Ovary (tissue), 7 donors: ENCODE measurements at regions not wholly inside any gene's neighbourhood (a gene's known extent, or its start where the extent isn't known, plus 50 kb on each side); places are given as distances from the start of the nearest gene placed in this dataset.
A peak's percentile ranks its signal among the peaks of the same experiment; 100 is the strongest.
"Not testable (repeated sequence)": the region's sequence is repeated elsewhere in the genome, so short reads cannot be mapped to it uniquely, and the experiment has no call there.

ENCODE experiments used
- DNase-seq, 5 donors: peaks; one replicate each; pipeline ENCODE4 v3.0.0-alpha.2; 2019 to 2020
- H3K27ac ChIP-seq, 2 donors: fragments of 200-600 bp; one replicate each; pipeline versions ENCODE4 v1.5.1 to v1.8.0; 2019 to 2022
- H3K27me3 ChIP-seq: fragments of 200-600 bp; one replicate; pipeline ENCODE4 v1.8.0; 2022
- H3K36me3 ChIP-seq: fragments of 200-600 bp; sonication (generic); one replicate; pipeline ENCODE4 v1.5.1; 2019
- H3K4me1 ChIP-seq: one replicate; pipeline ENCODE4 v1.8.1; 2013; ENCODE audit warnings: mild to moderate bottlenecking, moderate library complexity; ENCODE audit not compliant: insufficient read depth
- H3K4me3 ChIP-seq: fragments of 200-600 bp; sonication (generic); one replicate; pipeline ENCODE4 v1.5.1; 2017
- H3K9me3 ChIP-seq, 2 donors: fragments of 200-600 bp in 1 of 2; sonication (generic) in 1 of 2; one replicate each; pipeline versions ENCODE4 v1.5.1 to v1.8.1; 2013 to 2019; ENCODE audit warnings: mild to moderate bottlenecking in 1 of 2, moderate library complexity in 1 of 2
- CTCF ChIP-seq, 3 donors: fragments of 450-650 bp in 2 of 3; fragments of 200-600 bp in 1 of 3; IDR thresholded peaks; one replicate each; pipeline versions ENCODE4 v1.5.1 to v1.8.0; 2016 to 2022; ENCODE audit warnings: antibody characterized with exemption in 3 of 3, mild to moderate bottlenecking in 1 of 3
- EP300 ChIP-seq: sonication (generic); formaldehyde crosslinking; IDR thresholded peaks from one replicate; pipeline ENCODE4 v1.6.1; 2017; ENCODE audit warnings: antibody characterized with exemption
- POLR2A ChIP-seq: fragments of 450-650 bp; IDR thresholded peaks from one replicate; pipeline ENCODE4 v1.6.1; 2017; ENCODE audit warnings: antibody characterized with exemption, mild to moderate bottlenecking, moderate library complexity
- WGBS, 3 donors: extraction: QIAGEN DNeasy Blood & Tissue Kit in 1 of 3; methylation state at CpG; one replicate each; pipeline versions ENCODE4 v1.1.5 to v1.1.7; 2013 to 2017; 5-methylcytosine and 5-hydroxymethylcytosine counted together
- intact Hi-C, 4 donors: fragments of 100-400 bp; cut with DNase I; formaldehyde crosslinking; loops; one replicate each; pipeline versions ENCODE4 v1.11.0 to v1.15.1; 2022 to 2023
- donor health status: DM: no; HTN: no; CAD: no; lungs with moderate emphysema.
- donor health status: DM: no; HTN: no; CAD: no.
- donor health status: Bipolar disorder and iron deficiency.
- donor health status: DM: no; HTN: no; CAD: no.
- donor health status: DM: yes; HTN: yes; CAD: no.

GRCh38 chr14:104230946-104231345 is 92.6 kb downstream of the KIF26A start:
- intact Hi-C loops, result no loop called here
- no peaks in the 10 kb centered on the region for H3K36me3 ChIP-seq
- H3K4me3 ChIP-seq, result no peak overlapping the region
- TF ChIP-seq CTCF (IDR thresholded peaks at IDR 0.05) (no peak), POLR2A (no peak), EP300 (no peak)
- H3K27me3 ChIP-seq, result no peaks in the 10 kb centered on the region
- no peak overlapping the region for H3K27ac ChIP-seq
- no peak for DNase-seq
- H3K9me3 ChIP-seq, result no peaks in the 10 kb centered on the region
- H3K4me1 ChIP-seq, result no peaks in the 10 kb centered on the region
- WGBS, 3 donors, result 94 to 99% (median 97%) methylated on average over 4 of the region's 4 CpGs

- Histone ChIP-seq H3K27me3 (no peaks in the 10 kb centered on the region), H3K36me3 (no peaks in the 10 kb centered on the region), H3K9me3 (no peaks in the 10 kb centered on the region), H3K4me1 (no peaks in the 10 kb centered on the region), H3K27ac (no peak overlapping the region), H3K4me3 (no peak overlapping the region)
- WGBS, 3 donors, result 60 to 74% (median 73%) methylated on average over 4 of the region's 4 CpGs
- no peak for TF ChIP-seq EP300
- TF ChIP-seq CTCF (IDR thresholded peaks at IDR 0.05), result no peak
- no peak for TF ChIP-seq POLR2A
- intact Hi-C loops, result no loop called here
- DNase-seq, result no peak
These were observed 93.7 kb downstream of the KIF26A start for GRCh38 chr14:104232070-104232484.

- DNase-seq, result peak in 1 of 5 donors; percentile 5
- not testable (repeated sequence) for H3K9me3 ChIP-seq
These were observed 95.8 kb downstream of the KIF26A start for GRCh38 chr14:104234007-104234786.

GRCh38 chr14:104235686-104236085 is 97.3 kb downstream of the KIF26A start:
- TF ChIP-seq CTCF (IDR thresholded peaks at IDR 0.05) (no peak), EP300 (no peak), POLR2A (no peak)
- WGBS, 3 donors, result 77 to 92% (median 89%) methylated on average over 2 of the region's 2 CpGs
- Histone ChIP-seq H3K4me1 (no peaks in the 10 kb centered on the region), H3K4me3 (no peak overlapping the region), H3K27me3 (no peaks in the 10 kb centered on the region), H3K9me3 (no peaks in the 10 kb centered on the region), H3K36me3 (no peaks in the 10 kb centered on the region), H3K27ac (no peak overlapping the region)
- intact Hi-C loops, result no loop called here
- peak in 3 of 5 donors; percentile 3 to 7 (median 4) for DNase-seq

More at GRCh38 chr14:104234007-104234786, 95.8 kb downstream of the KIF26A start:
- H3K27ac ChIP-seq, H3K4me1 ChIP-seq, H3K36me3 ChIP-seq, H3K27me3 ChIP-seq, intact Hi-C loops, H3K4me3 ChIP-seq: not testable (repeated sequence)
- 95 to 98% (median 96%) methylated on average over 3 of the region's 3 CpGs for WGBS, 3 donors

- no peaks in the 10 kb centered on the region for H3K27me3 ChIP-seq
- peak in 2 of 5 donors; percentile 12 to 13 for DNase-seq
- 82 to 88% (median 85%) methylated on average over 24 of the region's 24 CpGs for WGBS, 3 donors
- no peaks in the 10 kb centered on the region for H3K9me3 ChIP-seq
- H3K27ac ChIP-seq, result no peak overlapping the region
- TF ChIP-seq POLR2A (no peak), EP300 (no peak), CTCF (IDR thresholded peaks at IDR 0.05) (no peak)
- intact Hi-C loops, result no loop called here
- H3K4me3 ChIP-seq, result no peak overlapping the region
- H3K4me1 ChIP-seq, result no peaks in the 10 kb centered on the region
- H3K36me3 ChIP-seq, result no peaks in the 10 kb centered on the region
These were observed 99.5 kb downstream of the KIF26A start for GRCh38 chr14:104237651-104238423.
